Epidermal melanocyte (primary cell): ENCODE measurements at regions not wholly inside any gene's neighbourhood (a gene's known extent, or its start where the extent isn't known, plus 50 kb on each side); places are given as distances from the start of the nearest gene placed in this dataset.

Experiments used
- DNase-seq: peaks from one replicate; pipeline ENCODE4 v3.0.0; 2011; ENCODE audit warnings: low spot score; ENCODE audit not compliant: insufficient read length

DNA sequence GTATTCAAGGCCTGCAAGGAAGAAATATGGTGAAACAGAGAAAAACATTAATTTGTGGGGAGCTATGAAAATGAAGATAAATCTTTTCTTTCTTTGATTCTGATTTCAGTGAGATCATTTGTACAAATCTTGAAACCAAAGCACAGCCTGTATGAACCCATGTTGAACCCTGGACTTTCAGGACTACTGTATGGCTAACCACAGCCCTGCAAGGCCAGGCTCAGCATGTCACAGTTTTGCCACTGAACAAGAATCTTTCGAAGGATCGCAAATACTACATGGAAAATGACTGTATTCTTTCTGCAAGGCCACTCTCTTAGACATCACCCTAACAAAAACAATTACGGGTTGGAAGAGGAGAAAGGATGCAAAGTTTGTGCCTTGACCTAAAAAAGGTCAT is 161.7 kb upstream of the MAF start:
- DNase-seq: no peak

DNA sequence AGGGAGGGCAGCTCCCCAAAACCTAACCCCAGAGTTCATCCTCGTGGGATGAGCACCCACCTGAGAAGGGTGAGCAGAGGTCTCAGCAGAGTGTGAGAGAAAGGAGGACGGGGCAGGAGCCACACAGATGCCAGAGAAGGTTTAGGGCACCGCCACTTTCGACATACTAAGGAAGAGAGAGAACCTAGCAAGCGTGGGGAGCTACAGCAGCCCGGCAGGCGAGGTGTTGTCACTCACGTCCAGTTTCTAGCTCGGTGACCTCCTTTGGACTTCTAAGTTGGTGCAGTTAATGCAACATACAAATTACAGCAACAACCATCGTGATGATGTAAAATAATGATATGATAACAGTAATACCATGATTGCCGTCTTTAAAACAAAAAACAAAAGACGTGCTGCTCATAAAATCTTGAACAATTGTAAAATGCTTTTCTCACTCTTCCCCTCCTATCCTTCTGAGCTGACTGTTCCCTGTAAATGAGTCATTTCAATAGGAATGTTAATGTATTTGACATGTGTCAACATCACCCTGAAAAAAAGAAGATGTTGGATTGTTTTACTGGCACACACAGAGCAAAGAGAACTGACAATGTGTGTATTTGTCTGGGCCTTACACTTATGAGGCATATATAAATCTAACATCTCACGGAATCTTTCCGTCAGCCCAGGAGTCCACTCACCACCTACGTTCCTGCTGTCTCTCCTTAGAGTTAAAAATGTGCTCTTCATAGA is 158.2 kb upstream of the MAF start:
- no peak for DNase-seq

DNA sequence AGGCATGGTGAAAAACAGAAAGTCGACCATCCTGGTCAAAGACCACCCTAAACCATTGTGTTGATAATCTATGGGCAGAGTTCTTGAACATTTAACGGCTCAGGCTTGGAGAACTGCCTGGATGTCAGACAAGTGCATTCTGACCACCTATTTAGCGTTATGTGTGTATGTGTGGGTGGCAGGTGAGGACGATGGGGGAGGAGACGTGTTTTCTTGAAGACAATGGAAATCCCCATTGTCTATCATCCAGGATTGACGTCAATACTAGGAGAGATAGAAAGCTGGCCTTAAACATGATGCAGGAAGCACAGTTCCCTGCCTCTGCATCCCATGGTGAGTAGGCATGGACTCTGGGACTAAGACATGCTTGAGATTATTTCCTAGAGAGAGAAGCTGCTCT is 157.4 kb upstream of the MAF start:
- DNase-seq: no peak

DNA sequence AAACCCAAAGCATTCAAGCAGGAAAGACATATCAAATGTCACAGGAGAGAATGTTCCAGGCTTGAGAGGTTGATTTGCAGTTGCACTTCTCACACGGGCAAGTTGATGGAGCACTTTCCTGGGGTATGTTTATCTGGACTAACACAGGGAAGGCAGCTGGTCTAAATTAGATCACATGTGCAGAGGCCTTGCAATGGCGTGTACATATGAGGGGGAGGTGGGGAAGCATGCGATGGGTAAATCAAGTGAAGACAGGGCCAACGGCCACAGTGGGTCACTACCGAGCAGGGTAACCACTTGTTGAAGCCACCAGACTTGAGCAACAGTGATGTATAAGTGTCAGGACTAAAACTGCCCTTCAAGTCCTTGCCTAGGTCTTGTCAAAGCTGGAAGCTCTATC is 156.6 kb upstream of the MAF start:
- DNase-seq: no peak

DNA sequence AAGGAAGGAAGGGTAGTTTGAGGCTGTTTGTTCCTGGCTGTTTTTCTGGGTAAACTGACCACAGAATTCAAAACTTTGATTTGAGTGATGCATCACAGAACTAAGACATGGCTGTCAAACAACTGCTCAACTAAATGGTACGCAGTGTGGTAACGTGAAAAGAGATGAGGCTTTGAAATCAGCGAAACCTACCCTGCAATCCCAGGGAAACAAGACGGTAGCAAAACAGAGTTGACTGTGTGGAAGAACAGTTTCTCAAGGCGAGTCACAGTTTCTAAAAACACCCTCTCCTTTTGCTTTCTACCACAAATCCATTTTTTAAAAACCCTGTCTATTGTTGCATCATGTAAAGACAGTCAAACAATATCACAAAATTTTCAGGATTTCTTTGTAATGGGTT is 156.0 kb upstream of the MAF start:
- no peak for DNase-seq

DNA sequence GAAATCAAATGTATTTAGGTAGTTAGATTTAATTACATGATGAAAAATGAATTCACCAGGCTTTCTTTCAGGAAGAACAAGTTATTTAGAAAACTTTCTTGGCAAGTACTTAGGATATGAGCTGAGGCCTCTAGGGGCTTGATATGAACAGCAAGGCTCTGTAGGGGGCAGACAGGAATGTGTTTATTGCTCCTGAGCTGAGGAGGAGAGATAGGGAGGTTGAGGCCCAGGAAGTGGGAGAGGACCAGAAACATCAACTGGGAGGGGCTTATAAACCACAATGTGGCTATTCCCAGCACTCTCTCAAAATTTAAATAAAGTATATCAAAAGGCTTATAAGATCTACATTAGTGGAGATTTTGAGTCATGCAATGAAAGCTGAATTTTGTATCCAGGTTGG is 154.0 kb upstream of the MAF start:
- DNase-seq: no peak

DNA sequence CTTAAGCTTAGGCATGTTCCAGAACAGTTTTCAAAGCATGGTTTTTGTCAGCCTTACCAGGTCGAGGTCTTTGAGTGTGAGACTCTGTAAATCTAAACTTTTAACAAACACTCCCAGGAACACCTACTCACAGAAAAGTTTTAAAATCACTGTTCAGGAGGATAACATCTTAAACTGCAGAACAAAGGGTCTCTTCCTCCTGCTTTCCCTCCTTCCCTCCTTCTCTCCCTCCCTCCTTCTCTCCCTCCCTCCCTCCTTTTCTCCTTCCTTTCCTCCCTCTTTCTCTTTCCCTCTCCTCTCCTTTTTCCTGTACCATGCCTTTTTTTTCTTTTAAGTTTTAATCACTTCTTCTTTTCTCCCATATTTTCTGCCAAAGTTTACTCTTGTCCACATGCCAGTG is 153.5 kb upstream of the MAF start:
- no peak for DNase-seq

DNA sequence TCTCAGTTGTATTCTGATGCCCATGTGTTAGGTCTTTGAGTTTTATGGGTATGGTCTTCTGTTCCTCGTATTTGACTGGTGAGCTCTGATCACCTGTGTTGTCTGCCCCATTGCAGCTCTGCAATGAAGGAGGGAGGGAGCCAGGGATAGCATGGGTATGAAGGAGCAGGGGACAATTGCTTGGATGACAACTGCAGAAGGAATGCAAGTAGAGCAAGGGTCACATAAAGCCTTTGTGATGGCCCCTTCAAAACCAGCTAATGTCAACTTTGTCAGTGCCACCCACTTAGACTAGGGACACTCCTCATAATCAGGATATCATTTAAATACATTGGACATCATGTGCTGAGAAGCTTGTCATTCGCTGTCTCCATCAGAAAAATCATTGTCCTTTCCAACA is 152.7 kb upstream of the MAF start:
- DNase-seq: no peak

DNA sequence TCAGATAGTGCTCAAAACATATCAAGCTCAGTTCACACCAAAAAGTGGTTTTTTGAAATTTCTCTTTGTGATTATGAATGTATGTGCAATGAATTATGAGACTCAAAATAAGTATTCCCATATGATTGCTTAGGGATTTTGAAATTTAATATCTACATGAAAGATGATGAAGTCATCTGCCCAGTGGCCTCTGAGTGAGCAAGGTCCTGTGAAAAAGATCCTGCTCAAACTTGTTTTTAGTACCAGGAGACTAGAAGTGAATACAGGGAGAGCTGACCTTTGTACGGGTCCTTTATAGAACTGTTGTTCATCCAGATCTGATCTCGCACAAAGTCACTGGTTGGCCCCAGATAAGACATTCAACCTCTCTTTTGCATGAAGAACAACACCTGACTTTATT is 151.9 kb upstream of the MAF start:
- no peak for DNase-seq

DNA sequence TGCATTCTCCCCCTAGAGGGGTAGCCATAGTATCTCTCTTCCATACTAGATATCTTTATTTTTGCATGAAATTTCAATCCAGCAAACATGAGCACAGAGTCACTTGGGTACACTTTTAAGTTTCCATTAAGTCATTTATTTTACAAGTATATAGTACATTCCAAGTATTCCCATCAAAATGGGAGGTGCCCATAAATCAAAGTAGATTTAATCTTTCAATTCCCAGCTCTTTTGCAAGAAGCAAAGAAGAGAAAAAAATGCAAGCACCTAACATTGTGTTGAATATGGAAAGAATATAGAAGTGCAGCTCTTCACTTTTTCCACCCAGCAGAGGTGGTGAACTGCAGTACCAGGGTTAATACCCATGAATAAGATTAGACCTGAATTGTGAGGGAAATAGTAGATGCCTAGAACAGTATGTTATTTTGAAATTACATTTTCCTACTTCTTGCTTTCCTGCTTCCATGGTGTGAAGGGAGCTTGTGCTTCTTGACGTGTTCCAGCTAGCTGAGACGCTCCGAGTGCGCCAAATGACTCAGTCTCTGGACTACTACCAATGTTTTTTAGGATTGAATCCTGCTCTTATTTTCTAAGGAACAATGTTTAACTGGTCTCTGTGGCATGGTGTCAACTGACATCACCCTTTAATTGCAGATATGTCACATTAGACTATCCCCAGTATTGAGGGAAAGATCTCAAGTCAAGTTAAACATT is 151.1 kb upstream of the MAF start:
- no peak for DNase-seq

DNA sequence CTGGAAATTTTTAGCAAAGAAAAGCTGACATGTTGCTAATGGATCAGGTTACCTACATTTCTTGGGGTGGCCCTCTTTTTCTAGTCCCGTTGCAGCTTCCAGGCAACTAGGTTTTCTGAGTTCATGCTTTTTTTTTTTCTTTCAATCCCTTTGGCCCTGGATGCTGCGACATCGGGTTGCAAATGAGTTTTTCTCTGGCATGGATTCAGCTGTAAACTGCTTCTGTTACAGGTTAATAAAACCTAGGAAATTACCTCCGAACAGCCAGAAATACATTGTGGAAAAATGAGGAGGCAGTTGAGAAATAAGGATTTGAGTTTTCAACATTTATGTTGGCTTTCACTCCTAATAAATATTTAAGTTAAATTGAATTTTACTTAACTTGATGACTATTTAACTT is 149.8 kb upstream of the MAF start:
- DNase-seq: no peak

DNA sequence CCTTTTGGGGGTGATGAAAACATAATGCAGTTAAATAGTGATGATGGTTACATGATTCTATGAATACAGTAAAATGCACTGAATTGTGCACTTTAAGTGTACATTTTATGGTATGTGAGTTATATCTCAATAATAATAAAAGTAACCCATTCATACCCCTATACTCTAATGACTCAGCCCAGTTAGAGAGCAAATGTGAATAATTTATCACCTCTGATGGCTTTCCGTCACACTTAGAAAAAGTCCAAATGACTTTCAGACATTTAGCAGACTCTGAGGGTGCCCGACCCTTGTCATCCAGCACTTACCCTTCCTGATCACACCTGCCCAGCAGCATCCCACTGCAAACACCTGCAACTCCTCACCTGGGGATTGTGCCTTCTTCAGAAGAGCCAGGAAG is 148.1 kb upstream of the MAF start:
- no peak for DNase-seq

DNA sequence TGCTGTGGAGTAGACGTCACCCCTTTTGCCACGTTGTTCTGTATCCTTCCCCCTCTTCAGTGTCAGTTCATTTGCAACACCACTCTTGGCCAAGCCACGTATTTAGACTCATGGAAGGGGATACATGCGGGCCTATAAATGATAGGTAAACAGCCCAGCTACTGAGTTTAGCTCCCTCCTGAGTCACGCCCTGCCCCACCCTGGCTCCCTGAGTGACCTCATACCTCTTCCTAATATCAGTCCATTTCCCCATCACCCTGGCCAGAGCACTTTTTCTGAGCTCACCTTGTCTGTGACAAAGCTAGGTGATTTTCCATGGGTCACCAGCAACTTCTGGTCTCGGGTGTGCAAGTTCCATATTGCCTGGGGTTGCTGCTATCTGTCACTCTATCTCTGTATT is 147.2 kb upstream of the MAF start:
- no peak for DNase-seq

DNA sequence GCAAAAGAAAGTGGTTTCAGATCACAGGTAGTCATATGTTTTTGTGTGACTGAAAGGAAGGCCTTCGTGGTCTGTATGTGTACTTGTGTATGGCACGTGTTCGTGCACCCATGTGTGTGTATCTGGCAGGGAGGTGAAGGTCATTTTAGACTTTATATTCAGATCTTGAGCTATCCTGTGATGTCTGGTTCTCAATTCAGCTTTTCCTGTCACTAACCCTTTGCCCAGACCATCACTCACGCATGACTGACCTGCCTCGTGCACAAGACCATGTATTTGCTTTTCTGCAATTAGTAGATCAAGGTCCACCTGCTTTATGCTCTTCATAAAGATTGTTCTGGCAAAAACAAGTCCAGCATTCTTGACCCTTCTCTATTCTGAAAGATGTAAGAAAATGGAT is 139.7 kb upstream of the MAF start:
- DNase-seq: no peak

DNA sequence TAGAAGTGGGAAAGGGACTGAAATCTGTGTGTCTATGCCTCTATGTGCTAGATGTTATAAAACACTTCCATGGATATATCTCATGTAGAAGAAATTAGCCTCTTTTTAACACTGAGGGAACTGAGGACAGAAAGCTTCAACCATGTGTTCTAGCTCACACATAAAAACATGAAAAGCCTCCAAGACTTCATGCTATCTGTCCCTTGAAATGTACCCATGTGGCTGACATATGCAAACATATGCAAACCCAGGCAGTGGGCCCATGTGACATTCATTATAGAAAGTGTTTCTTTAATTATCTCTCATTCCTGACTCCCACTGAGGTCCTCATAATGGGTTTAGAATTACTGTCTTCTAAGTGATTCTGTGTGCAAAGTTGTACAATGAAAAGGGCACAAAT is 134.7 kb upstream of the MAF start:
- no peak for DNase-seq

DNA sequence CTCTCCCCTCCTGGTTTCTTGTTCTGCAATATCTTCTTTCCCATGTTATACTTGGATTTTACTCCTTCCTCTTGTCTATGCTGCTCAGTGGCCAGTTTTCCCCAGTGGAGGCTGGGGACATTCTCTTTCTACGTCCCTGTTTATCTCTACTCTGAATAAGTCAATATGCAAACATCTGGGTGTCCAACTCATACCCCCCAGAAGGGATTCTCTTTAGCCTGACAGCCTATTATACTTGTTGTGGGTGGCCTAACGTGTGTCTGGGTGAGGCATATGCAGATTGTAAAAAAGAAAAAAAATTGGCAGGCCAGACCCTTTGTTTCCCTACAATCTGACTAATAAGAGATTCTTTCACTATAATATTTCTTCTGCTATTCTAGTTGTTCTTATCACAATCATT is 134.2 kb upstream of the MAF start:
- DNase-seq: no peak

DNA sequence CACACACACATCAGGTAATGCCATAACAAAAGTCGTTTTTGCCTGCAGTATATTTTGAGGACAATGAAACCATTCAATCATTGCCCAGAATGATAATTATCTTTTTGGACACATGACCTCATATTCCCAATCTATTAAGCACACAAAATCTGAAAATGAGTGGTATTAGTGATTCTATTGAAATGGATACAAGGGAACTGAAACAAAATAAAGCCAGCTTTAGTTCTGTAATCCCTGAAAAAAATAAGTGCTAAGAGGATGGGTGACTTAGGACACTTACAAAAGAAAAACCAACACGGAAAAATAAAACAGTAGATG is 128.3 kb upstream of the MAF start:
- DNase-seq: no peak

DNA sequence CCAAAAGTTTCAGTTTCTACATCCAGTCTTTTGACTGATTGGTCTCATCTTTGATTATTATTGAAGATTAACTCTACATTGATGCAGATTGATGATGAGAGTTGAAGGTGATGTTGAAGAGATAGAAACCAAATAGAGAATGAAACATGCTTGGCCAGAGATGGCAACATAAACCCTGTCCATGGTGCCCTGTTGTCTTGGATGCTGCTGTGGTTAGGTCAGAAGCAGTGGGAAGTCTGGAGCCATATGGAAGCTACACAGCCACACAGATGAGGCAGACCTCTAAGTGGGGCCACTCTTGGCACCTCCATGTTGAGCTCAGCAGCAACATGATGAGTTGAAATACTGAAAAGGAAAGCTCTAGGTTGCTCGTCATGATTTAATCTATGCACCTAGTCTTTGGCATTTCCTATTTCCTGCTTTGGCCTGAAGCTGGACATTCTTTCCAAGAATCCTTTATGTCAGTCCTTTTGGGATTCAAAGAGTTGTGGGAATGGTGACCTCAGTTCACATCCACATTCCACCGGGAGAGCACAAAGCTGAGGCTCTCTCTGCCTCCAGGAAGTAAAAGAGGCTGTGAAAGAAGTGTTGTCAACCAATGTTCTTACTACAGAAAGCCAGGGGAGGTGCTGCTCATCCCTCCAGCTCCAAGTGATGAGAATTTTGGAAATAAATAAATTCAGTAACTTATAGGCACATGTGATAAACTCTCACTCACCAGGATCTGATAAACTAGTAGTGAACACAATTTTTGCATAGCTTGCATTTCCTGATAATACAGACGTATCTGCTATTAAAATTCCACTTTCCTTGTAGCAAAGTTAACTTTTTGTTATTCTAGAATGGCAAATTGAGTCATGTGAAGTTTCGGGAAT is 127.7 kb upstream of the MAF start:
- DNase-seq: no peak

DNA sequence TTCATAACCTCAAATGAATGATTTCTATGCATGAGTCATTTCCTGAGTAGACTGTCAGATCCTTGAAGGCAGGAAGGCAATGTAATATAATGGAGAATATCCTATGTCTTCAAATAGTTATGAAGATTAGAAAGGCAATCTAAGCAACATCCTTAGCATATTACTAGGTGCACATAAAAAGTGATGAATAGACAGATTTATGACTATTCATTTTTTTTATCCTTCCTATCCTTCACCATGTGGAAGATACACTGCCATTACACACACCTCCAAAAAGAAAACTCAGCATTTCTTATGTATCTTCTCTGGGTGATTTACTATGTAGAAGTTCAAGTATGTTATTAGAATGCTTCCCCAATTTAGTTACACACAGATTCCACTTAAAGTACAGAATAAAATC is 126.4 kb upstream of the MAF start:
- no peak for DNase-seq

DNA sequence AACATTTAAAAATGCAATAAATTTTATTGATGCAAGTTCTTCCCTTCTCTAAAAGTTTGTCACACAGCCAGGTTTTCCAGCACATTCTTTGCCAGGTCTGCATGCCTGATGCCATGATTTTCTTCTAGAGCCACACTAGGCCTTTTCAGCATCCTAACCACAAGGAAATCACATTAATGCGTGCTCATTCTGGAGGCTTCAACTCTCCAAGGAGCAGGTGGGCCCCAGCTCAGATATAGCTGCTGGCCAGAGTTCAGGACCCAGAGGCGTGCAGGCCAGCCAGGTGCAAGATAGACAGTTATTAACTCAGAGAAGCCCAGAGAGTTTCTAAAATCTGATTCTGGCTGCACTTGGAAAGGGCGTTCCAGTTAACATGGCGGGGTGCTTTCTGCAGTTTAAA is 124.5 kb upstream of the MAF start:
- no peak for DNase-seq

DNA sequence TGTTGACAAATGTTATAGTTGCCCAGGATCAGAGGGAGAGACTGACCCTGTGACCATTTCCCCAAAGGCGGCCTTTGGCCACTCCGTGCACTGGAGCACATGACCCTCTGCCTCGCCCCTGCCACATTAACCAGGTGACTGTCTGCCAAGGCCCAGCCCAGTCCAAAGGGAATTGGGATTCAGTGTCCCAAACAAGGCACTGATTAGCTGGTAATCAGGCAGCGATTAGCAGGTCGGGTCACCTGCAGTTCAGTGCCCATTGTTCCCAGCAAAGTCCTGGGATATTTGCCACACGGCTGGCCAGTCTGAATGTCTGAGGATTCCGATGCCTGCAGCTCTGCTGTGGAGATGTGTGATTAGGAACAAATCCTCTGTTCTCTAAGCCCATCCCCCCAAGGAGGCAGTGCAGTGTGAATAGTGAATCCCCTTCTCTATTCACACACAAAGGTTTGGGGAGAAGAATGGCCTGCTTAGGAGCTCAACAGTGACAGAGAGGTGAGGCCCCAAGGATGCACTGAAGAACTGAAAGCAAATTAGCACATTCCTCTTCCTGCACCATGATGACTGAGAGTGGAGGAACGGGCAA is 123.1 kb upstream of the MAF start:
- no peak for DNase-seq

DNA sequence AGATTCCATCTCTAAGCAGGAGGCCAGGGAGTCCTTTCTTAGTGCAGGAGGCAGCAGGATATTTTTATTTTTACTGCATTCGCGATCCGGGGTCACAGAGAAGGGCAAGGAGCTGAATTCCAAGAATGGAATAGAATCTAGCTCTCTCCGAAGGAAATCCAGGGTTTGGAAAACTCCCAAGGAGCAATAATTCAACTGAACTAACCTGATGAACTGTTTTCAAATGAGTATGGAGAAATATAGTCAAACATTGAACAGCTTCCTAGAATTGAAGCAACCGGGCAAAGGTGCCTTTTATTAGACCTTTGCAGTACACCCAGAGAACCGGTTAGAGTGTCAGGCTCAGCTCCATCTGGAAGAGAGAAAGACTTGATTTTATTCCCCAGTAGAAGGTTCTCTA is 120.7 kb upstream of the MAF start:
- no peak for DNase-seq
